ENCODE measurements at regions not wholly inside any gene's neighbourhood (a gene's known extent, or its start where the extent isn't known, plus 50 kb on each side); places are given as distances from the start of the nearest gene placed in this dataset.

- TF ChIP-seq CTCF (optimal IDR thresholded peaks at IDR 0.05 in 1 of 3, IDR thresholded peaks at IDR 0.05 in 1 of 3, conservative IDR thresholded peaks at IDR 0.05 in 1 of 3; ENCODE audit: extremely low read depth in 1 of 3, insufficient read depth in 2 of 3, low read length in 3 of 3) = no peak
- TF ChIP-seq EZH2 (IDR thresholded peaks at IDR 0.05; ENCODE audit: low read length) = no peak
Observed at GRCh38 chr2:48175656-48176055, 138.8 kb upstream of the FOXN2 start.
